Activated effector memory CD4-positive, alpha-beta T cell treated with anti-CD3 and anti-CD28 coated beads, Interleukin-2, amount 50 U/mL, for 16 hours (primary cell): ENCODE measurements at regions not wholly inside any gene's neighbourhood (a gene's known extent, or its start where the extent isn't known, plus 50 kb on each side); places are given as distances from the start of the nearest gene placed in this dataset.
"Not testable (repeated sequence)": the region's sequence is repeated elsewhere in the genome, so short reads cannot be mapped to it uniquely, and the experiment has no call there.

Experiments
- DNase-seq: peaks from one replicate; pipeline ENCODE4 v3.0.0-alpha.2; 2020

DNA sequence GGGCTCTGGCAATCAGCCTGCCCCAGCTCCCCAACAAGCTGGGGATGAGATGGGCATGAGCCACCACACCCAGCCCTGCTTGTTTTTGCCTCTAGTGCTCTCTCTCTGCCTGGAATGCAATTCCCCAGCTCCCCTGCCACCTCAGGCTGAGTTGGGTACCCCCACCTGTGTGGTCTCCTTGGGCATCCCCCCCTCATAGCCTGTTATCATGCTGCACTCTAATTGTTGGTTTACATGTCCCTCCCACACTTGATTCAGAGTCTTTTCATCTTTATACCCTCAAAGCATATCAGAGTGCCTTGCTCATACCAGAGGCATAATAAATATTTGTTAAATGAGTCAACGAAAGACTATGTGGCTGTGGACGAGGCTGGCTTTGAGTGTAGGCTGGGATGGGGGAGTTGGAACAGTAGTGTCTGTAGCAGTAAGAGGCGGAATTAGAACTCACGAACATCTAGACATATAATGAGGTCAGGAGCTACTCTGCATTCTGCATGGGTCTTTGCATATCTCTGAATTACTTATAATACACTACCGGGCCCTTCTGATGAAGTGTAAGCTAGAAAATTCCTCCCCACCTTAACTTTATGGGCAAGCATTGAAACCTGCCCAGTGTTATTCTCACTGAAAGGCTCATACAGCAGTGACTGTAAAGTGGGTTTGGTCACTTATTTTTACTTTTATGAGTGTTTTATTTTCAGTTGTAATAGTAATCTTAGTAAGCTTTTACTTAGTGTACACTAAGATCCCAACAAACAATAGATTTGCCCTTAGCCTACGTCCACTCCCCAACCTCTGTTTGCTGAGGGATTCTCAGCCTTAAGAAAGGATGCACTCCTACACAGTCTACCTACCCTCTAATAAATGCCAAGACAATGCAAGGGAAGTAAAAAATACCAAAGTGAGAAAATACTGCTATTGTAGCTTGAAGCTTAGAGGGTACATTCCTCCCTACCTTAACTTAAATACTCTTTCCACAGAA, 58.7 kb downstream of the EDN1 start:
- DNase-seq, result no peak

DNA sequence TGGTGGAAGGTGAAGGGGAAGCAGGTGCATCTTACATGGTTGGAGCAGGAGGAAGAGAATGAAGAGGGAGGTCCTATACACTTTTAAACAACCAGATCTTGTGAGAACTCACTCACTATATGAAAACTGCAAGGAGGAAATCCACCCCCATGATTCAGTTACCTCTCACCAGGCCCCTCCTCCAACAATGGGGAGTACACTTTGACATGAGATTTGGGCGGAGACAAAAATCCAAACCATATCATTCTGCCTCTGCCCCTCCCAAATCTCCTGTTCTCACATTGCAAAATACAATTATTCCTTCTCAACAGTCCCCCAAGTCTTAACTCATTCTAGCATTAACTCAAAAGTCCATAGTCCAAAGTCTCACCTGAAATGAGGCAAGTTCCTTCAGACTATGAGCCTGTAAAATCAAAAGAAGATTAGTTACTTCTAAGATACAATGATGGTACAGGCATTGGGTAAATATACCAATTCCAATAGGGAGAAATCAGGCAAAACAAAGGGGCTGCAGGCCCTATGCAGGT, 60.5 kb downstream of the EDN1 start:
- no peak for DNase-seq

DNA sequence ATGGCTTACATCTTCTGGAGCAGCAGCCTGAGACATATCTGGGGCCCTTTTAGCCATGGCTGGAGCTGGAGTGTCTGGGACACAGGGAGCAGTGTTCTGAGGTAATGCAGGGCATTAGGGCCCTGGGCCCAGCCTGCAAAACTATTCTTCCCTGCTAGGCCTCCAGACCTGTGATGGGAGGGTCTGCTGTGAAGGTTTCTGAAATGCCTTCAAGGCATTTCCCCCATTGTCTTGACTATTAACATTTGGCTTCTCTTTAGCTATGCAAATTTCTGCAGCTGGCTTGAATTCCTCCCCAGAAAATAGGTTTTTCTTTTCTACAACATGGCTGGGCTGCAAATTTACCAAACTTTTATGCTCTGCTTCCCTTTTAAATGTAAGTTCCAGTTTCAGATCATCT, 61.5 kb downstream of the EDN1 start:
- no peak for DNase-seq

DNA sequence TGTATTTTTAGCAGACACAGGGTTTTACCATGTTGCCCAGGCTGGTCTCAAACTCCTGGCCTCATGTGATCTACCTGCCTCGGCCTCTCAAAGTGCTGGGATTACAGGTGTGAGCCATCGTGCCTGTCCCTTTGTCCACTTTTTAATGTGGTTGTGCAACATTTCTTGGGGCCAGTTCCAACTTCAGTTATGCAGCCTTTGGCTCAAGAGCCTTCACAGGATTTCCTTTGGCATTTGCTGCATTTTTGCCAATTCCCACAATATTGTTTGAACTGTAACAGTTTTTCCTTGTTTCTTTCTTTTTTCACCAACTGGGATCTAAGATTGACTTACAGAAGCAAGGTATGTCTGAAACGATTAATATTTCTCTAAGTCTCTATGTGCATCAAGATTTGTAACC, 63.6 kb downstream of the EDN1 start:
- DNase-seq, result no peak

DNA sequence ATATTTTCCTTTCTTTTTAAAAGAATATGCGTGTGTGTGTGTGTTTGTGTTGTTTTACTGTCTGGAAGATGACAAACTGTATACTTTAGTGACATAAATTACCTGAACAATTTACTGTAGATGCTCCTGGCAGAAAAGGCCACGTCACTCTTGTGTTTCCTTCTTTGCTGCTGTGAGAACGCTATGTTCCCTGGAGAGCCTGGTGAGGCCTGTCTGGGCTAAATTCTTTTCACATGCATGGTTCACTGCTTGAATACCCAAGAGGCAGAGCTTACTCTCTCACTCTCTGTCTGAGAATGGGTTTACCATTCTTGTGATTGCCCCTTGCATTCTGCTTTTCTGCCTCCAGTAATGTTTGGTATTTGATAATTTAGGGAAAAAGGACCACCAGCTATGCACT, 64.3 kb downstream of the EDN1 start:
- DNase-seq, result no peak

DNA sequence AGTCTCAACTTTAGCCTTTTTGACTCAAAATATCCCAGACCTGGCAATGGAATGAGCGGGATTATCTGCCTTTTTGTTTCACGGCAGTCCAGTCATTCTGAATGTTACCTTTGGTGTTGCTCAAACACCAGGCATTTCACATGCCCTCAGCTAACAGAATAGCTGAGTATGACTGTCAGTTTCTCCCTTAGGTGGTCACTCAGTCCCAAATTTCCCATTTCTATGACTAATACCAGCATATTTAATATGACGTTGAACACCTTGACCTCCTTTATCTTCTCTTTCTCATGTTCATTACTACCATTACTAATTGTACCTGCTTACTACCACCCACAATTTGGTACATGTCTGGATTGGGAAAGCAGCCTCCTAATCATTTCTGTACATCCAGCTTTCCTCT, 65.2 kb downstream of the EDN1 start:
- DNase-seq, result no peak

DNA sequence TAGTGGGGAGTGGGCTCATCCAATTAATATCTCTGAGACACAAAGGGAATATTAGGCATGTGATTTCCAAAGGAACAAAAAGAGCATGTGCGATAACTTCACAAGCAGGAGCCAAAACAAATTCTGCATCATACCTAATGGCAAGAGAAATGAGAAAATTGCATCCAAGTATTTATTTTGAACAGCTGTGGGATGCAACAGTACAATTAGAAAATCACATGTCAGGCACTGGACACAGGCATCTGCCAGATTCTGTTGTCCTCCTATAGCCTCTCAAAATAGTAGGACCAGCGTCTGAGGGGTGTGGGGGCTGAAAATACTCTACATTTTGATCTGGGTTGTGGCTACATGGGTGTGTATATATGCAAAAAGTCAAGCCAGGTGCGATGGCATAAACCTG, 66.3 kb downstream of the EDN1 start:
- DNase-seq, result no peak

DNA sequence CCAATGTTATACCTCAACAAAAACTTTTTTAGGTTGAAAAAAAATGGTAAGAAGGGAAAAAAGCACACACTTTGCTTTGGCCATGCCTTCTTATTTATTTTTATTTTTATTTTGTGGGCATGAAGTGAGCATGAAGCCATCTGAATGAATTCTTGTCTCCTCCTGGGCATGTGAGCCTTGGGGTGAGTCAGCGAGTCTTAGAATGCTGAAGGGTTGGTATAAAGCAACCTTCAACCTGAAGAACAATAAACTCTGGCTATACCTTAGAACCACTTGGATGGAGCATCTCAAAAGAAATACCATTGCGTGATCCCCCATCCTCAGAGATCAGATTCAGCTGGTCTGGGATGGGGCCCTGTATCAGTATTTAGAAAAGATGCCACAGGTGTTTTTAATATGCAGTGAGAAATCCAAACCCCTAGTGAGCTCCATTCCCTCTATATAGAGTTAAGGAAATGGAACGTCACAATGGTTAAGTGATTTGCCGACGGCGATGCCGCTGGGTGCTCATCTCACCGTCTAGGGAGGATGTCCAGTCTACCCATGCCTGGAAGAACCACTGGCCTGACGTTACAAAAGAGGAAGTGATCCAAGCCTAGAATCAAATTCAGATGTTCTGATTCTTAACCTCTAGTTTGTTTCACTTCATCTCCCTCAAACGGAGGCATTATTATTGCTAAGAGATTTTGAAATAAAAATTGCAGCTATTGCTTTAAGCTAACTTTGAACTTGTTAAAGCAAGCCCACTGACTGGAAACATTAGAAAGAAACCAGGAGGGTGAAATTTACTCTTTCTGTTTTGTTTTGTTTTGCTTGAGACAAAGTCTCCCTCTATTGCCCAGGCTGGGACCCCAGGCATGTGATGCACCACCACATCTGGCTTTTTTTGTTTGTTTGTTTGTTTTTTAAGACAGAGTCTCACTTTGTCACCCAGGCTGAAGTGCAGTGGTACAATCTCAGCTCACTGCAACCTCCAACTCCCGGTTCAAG, 67.1 kb downstream of the EDN1 start:
- DNase-seq, result no peak

DNA sequence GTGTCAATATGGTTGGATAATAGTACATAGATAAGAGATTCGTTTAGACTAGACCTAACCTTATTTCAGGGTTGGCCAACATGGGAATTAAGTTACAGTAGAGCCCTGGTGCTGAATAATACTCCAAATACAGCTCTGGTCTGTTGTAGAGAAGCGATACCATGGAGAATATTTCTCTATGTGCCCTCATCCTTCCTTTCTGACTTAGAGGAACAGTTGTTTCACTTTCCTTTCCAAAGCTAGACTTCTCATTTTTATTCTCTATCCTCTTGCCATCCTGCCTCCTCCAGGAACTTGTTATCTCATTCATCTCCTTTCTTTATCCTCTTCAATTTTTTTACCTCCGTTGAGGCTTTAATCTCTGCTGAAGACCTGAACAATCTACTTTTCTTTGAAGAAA, 68.9 kb downstream of the EDN1 start:
- no peak for DNase-seq

DNA sequence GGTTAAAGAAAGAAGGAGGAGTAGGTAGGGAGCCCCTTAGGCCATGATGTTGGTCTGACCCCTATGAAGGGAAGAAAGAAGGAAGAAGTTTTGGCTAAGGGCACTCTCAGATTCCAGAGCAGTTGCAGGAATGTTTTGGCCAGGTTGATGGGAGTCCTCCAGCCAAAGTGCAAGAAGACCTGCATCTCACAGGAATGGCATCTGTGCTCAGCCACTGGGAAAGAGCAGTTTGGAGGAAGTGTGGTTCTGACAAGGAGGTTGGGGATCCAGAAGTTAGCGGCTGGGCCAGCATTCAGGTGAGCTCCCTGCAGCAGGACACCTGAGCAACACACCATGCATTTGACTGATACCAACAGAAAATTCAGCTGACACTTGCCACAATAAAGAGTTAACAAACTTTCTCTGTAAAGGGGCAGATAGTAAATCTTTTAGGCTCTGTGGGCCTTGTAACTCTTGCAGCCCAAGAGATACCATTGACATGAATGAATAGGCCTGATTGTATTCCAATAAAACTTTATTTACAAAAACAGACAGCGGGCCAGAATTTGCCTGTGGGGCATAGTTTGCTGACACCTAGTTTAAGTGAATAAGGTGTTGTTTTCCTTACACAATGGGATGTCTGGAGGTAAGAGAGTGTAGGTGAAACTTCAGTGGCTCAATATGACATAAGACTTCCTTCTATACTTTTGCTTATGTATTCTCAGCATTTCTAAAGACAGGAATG, 71.0 kb downstream of the EDN1 start:
- no peak for DNase-seq

DNA sequence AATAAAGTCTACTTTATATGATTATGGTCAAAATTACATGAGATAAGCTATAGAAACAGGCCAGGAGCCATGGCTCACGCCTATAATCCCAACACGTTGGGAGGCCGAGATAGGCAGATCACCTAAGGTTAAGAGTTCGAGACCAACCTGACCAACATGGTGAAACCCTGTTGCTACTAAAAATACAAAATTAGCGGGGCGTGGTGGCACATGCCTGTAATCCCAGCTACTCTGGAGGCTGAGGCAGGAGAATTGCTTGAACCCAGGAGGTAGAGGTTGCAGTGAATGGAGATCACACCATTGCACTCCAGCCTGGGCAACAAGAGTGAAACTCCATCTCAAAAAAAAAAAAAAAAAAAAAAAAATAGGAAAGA, 73.1 kb downstream of the EDN1 start:
- DNase-seq, result not testable (repeated sequence)

DNA sequence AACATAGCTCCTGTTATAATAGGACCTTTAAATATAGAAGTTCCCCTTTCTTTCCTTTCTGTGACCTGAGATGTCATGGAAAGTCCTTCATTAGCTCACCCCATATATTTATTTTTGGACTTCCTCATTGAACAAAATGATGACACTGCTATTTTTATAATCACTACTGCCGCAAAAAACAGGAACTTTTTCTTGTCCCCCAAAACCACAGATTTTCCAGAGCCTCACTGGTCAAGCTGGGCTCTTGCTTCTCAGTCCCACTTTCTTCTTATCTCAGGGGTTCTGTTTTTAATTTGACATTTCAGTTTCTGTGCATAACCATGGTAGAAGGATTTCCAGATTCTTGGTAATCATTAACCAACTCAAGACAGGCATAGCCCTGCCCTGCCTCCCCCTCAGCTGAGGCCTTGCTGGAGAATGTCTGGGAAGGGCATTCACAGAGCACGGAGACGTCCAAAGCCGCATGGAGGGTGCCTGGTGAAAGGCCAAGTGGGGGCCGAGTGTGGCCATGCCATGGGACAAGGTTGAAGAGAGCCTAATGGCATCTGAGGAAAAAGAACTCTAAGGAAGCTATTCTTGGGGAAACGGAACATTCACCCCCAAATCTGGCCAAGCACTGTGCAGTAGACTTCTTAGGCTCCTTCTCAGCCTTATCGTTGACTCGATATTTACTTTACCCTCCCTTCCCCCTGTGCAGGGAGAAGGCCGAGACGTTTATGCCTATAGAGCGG, 73.7 kb downstream of the EDN1 start:
- DNase-seq, result no peak

DNA sequence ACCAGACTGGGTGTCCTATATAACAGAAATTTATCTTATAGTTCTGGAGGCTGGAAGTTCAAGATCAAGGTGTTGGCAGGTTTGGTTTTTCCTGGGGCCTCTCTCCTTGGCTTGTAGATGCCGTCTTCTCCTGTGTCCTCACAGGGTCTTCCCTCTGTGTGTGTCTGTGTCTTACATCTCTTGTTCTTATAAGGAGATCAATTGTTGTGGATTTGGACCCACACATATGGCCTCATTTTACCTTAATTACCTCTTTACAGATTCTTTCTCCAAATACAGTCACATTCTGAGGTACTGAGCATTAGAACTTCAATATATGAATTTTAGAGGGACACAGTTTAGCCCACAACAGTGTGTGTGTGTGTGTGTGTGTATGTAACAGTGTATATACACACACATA, 74.5 kb downstream of the EDN1 start:
- no peak for DNase-seq

DNA sequence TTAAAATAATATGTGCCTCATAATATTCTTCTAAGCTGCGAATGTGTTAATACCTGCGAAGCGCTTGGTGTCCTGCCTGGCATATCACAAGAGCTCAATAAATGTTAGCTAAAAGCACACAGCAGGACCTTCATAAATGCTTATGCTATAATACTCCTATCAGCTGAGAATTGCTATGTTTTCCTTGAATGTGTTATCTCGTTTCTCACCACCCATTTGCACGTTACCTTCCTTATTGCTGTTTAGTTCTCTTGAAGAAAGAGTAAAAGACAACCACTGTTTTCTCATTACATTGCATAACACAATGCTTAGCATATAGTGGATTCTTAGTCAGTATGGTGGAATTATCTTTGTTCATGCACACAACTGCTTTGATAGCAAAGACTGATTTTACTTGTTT, 76.6 kb downstream of the EDN1 start:
- DNase-seq, result no peak

DNA sequence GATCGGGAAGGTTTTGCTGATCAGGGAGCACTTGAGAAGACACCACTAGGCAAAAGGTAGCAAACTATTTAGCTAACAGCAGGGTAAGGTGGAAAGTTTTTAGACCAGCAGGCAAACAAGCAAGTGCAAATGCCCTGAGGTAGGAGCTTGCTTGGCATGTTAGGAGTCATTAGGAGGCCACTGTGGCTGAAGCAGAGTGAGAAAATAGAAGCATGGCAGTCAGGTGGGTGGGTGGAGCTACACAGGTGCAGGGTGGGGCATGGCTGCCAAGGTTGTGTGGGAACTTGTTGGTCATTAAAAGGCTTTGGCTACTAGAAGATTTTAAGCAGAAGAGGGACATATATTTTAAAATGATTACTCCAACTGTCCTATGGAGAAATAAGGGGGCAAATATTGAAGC, 77.3 kb downstream of the EDN1 start:
- DNase-seq, result no peak

DNA sequence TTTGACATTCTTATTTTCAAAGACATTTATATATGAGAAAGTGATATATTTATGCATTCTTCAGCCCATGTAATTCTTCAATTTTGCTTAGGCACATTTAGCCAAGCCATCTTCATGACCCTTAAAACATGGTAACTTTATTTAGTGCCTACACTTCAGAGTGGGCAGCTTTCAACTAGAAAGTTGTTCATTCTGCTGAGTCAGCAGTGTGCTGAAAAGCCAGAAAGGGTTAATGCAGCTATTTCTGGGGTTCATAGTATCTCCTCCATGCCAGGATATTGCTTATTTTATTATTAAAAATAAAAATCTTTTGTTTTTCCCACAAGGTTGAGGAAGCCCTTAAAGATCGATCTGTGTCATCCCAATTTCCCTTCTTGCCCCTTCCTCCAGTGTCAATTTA, 79.2 kb downstream of the EDN1 start:
- no peak for DNase-seq

DNA sequence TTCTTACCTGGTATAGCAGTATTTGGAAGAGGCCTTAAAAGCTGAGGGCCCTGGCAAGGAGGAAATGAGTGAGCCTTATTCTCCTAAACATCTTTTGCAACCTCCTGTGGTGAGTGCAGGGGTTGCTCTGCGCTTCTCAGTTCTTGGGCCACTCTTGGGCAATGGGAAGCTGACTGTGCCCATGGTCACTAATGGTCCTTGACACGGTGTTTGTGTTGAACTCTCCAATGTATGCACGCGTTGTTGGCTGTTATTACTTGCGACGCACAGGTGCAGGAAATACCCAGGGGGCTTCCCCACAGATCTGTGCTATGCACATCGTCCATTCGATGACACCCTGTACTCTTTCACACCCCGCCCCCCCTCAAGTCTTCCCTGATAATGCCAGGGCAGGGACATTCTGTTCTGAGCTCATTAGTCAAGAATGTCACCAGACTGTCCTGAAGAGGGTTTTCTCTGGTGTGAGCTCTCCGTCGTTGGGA, 79.7 kb downstream of the EDN1 start:
- DNase-seq, result no peak

DNA sequence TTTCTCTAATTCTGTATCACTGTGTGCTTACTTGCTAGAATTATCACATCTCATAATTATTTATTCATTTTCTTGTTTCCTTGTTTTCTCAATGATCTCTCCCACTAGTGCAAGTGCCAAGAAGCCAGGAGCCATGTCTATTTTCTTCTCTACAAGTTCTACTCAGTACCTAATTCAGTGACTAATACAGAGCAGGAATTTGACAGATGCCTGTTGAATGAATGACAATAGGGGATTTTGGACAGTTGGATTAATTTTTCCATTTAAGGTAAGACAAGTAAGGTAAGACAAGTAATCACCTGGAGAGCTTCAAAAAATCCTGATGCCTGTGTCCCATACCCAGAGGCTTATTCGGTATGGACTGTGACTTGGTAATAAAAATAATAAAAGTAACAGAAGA, 81.0 kb downstream of the EDN1 start:
- no peak for DNase-seq

DNA sequence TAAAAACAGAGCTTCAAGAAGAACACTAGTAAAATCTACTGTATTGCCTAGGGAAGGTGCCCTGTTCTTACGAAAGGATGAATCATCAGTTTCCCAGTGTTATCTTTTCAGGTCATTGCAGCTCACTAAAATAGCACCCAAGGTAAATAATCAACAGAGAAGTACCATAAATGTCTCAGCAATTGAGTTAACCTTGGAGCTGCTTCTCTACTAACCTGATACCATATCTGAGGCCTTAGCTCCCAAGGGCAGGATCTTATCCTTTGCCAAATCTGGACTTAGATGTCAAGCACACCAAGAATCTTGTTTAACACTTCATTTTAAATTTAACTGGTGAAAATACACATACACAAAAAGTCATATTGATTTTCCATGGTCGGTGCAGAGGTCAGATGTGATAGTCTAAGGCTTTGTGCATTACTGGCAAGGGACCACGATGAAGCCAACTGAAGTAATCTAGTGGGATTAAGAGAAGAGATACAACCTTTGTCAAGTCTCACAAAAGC, 81.5 kb downstream of the EDN1 start:
- DNase-seq, result no peak

DNA sequence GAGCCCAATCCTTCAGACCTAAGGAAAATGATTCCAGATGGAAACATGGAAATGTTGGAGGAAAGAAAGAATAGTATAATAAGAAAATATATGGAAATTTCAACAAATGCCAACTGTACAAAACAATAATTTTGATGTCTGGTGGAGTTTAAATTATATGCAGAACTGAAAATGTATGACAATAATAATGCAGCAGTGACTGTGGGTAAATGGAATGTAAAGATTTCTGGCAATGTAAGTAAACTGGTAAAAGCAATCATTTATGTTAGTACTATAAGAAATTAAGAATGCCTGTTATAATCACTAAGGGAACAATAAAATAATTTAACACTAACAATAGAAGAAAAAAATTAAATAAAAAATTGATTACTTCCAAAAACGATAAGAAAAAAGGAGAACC, 89.0 kb downstream of the EDN1 start:
- DNase-seq, result no peak

DNA sequence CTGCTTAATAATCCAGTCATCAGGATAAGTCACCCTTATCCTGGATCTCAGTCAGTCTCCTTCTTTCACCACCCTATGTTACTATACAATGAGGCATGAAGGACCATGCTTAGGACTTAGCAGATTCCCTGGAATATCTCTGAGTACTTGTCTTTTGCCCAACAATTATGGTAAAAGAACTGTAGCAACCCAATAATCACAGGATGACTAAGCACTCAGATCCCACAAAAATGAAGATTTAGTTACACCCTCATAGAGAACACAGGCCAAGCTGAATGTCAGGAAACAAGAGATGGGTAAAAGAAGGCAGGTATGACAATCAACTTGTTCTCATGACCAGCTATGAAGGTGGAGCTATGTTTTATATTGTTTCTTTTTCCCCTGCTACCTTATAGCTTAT, 91.4 kb downstream of the EDN1 start:
- DNase-seq, result no peak

DNA sequence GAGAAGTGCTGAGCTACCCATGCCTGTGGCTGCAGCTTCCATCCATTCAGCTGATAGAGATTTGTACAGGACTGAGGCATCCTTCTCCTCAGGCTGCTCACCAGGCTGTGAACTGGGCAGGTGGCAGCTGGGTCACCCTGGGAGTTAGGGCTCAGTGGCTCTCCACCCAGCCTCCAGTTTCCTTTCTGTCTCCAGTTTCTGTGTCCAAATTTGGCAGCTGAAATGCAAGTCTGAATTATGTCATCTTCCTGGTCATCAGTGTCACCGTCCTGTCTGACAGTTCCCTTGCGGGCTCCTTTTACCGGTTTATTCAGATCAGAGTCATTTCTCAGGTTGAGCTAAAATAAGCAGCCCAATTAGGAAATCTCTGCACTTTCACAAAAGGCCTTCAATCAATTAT, 93.3 kb downstream of the EDN1 start:
- no peak for DNase-seq
